HL-60 (cell line): ENCODE measurements at regions not wholly inside any gene's neighbourhood (a gene's known extent, or its start where the extent isn't known, plus 50 kb on each side); places are given as distances from the start of the nearest gene placed in this dataset.

Experiments used
- DNase-seq, 2 experiments: peaks; one replicate each; pipeline ENCODE4 v3.0.0-alpha.2; 2010 to 2020; ENCODE audit warnings: low read depth in 1 of 2, low spot score in 1 of 2
- H3K27ac ChIP-seq: fragments of 250-450 bp; sonication (Bioruptor Pico); replicated peaks from 2 replicates; pipeline ENCODE4 v1.5.1; 2020; ENCODE audit warnings: mild to moderate bottlenecking, moderate library complexity
- H3K27me3 ChIP-seq: fragments of 250-450 bp; sonication (Bioruptor Pico); 2 replicates; pipeline ENCODE4 v1.5.1; 2021; ENCODE audit warnings: mild to moderate bottlenecking, moderate library complexity; ENCODE audit not compliant: insufficient read depth, poor library complexity, severe bottlenecking
- H3K4me3 ChIP-seq: replicated peaks from 2 replicates; pipeline ENCODE4 v1.5.1; 2011; ENCODE audit warnings: mild to moderate bottlenecking, control low read depth, low read length; ENCODE audit not compliant: insufficient read depth
- GABPA ChIP-seq: IDR thresholded peaks from 2 replicates; pipeline ENCODE4 v1.6.1; 2012; ENCODE audit warnings: low read depth
- POLR2AphosphoS5 ChIP-seq: IDR thresholded peaks from 2 replicates; pipeline ENCODE4 v1.6.1; 2012; ENCODE audit warnings: low read depth
- SPI1 ChIP-seq: IDR thresholded peaks from 2 replicates; pipeline ENCODE4 v1.6.1; 2012; ENCODE audit warnings: low read depth, mild to moderate bottlenecking, borderline replicate concordance
- TF ChIP-seq, protein P1 (sequence below): IDR thresholded peaks from 2 replicates; pipeline ENCODE4 v1.6.1; 2012; ENCODE audit warnings: low read depth; ENCODE audit not compliant: insufficient replicate concordance
- TF ChIP-seq, protein P2 (sequence below): IDR thresholded peaks from one replicate; pipeline ENCODE4 v1.5.1; 2011; ENCODE audit warnings: low read length, control low read depth, inconsistent platforms; ENCODE audit not compliant: insufficient read depth

DNA sequence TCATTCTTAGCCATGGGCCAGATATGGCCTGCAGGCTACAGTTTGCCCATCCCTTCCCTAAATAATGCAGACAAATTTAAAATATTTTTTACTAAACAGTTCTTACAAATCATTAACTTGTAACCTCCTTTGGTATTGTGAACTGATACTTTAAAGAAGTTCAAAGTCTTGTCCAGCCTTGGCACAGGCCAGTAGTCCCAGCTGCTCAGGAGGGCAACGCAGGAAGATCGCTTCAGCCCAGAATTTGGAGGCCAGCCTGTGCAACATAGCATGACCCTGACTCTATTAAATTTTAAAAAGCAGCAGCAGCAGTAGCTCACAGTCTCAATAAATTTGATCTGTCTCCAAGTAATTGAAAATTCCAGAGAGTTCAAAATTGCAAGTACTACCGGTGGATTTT, 83.7 kb upstream of the ARHGAP32 start:
- Histone ChIP-seq H3K27ac (no peak overlapping the region), H3K4me3 (no peak overlapping the region), H3K27me3 (no peaks in the 10 kb centered on the region)
- no peak for TF ChIP-seq SPI1
- TF ChIP-seq, protein P1, sequence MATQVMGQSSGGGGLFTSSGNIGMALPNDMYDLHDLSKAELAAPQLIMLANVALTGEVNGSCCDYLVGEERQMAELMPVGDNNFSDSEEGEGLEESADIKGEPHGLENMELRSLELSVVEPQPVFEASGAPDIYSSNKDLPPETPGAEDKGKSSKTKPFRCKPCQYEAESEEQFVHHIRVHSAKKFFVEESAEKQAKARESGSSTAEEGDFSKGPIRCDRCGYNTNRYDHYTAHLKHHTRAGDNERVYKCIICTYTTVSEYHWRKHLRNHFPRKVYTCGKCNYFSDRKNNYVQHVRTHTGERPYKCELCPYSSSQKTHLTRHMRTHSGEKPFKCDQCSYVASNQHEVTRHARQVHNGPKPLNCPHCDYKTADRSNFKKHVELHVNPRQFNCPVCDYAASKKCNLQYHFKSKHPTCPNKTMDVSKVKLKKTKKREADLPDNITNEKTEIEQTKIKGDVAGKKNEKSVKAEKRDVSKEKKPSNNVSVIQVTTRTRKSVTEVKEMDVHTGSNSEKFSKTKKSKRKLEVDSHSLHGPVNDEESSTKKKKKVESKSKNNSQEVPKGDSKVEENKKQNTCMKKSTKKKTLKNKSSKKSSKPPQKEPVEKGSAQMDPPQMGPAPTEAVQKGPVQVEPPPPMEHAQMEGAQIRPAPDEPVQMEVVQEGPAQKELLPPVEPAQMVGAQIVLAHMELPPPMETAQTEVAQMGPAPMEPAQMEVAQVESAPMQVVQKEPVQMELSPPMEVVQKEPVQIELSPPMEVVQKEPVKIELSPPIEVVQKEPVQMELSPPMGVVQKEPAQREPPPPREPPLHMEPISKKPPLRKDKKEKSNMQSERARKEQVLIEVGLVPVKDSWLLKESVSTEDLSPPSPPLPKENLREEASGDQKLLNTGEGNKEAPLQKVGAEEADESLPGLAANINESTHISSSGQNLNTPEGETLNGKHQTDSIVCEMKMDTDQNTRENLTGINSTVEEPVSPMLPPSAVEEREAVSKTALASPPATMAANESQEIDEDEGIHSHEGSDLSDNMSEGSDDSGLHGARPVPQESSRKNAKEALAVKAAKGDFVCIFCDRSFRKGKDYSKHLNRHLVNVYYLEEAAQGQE = no peak
- TF ChIP-seq GABPA = no peak
- TF ChIP-seq, protein P2, sequence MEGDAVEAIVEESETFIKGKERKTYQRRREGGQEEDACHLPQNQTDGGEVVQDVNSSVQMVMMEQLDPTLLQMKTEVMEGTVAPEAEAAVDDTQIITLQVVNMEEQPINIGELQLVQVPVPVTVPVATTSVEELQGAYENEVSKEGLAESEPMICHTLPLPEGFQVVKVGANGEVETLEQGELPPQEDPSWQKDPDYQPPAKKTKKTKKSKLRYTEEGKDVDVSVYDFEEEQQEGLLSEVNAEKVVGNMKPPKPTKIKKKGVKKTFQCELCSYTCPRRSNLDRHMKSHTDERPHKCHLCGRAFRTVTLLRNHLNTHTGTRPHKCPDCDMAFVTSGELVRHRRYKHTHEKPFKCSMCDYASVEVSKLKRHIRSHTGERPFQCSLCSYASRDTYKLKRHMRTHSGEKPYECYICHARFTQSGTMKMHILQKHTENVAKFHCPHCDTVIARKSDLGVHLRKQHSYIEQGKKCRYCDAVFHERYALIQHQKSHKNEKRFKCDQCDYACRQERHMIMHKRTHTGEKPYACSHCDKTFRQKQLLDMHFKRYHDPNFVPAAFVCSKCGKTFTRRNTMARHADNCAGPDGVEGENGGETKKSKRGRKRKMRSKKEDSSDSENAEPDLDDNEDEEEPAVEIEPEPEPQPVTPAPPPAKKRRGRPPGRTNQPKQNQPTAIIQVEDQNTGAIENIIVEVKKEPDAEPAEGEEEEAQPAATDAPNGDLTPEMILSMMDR = no peak
- TF ChIP-seq POLR2AphosphoS5 = no peak
- no peak for DNase-seq

DNA sequence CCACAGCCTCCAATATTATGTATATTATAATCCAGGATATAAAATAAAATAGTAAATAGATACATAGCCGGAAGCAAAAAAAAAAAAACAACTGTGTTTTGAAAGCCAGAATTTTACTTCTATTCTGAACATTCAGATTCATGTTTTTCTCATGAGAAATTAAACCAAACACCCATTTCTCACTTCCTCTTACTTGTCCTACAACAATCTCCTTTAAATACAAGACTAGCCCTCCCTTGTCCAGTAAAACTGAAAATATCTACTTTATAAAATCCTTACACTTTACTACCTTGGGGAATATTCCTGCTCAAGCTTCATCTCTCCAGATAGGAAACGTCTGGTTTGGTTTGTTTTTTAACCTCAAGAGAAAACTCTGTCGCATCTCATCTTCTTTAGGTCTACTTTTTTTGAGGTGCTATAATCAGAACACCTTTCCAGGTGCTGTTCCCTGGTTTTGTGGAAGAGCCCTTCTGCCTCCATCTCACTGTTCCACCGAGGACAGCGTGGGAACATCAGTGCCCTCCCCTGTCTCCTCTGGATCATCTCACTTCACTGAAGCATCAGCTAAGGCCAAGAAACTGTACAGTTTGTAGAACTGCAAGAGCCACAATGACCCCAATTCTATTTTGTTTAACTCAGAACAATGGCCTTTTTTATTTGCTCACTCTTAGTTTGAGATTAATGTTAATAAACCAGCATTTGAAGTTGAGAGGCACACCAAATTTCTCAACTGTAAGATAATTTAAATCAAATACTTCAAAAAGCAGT, 82.0 kb upstream of the ARHGAP32 start:
- DNase-seq = no peak
- Histone ChIP-seq H3K4me3 (no peak overlapping the region), H3K27ac (no peak overlapping the region), H3K27me3 (no peaks in the 10 kb centered on the region)
- TF ChIP-seq SPI1 = peak; percentile 45; the same call in 1 of the 2 replicates
- TF ChIP-seq, protein P1 = no peak

DNA sequence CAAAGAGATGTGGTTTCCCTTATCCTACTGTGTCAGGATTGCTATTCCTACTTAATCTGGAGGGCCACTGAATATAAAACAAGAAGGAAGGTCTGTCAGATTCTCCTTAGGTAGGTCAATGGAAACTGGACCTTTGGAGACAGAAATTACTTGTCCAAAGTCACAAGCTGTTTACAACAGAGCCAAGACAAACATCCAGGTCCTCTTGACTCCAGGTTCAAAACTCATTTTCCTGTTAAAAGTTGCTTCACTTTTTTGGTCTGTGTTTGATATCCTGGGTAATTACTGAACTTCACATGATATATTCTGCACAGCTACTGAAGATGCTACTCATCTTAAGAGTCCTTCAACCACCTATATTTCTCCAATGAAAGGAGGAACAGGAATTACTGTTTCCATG, 81.2 kb upstream of the ARHGAP32 start:
- H3K27me3 ChIP-seq = no peaks in the 10 kb centered on the region
- H3K4me3 ChIP-seq = no peak overlapping the region
- H3K27ac ChIP-seq = no peak overlapping the region
- DNase-seq = no peak
- no peak for TF ChIP-seq GABPA
- TF ChIP-seq POLR2AphosphoS5 = no peak
- TF ChIP-seq SPI1 = no peak
- TF ChIP-seq, protein P2 = no peak
- TF ChIP-seq, protein P1 = no peak
